MCF 10A (cell line): ENCODE measurements at regions not wholly inside any gene's neighbourhood (a gene's known extent, or its start where the extent isn't known, plus 50 kb on each side); places are given as distances from the start of the nearest gene placed in this dataset.
"Not testable (repeated sequence)": the region's sequence is repeated elsewhere in the genome, so short reads cannot be mapped to it uniquely, and the experiment has no call there.

Experiments
- BruUV-seq: library from RNA; stranded (reverse); fragments of 400-500 nt; replicated peaks from 2 replicates; lab custom pipeline; 2021; lab: Mats Ljungman, UMichigan
- CTCF ChIA-PET: fragments of 300-600 bp; sonication (Branson Sonifier 250); formaldehyde crosslinking; extraction: SDS; loops from one replicate; lab custom pipeline; 2021; ENCODE audit warnings: antibody characterized with exemption, inconsistent platforms; lab: Yijun Ruan, JAX
- POLR2A ChIA-PET: fragments of 300-600, 350-650 bp; sonication (Branson Sonifier 250); formaldehyde crosslinking; extraction: SDS; loops from one replicate; lab custom pipeline; 2020; ENCODE audit warnings: antibody characterized with exemption, inconsistent platforms; lab: Yijun Ruan, JAX
- DNase-seq: peaks from one replicate; pipeline ENCODE4 v3.0.0-alpha.2; 2018; ENCODE audit not compliant: unreplicated experiment
- H3K27ac Mint-ChIP-seq: one replicate; pipeline ENCODE4 v1.8.0; 2022; ENCODE audit warnings: mild to moderate bottlenecking, low read depth, mixed read lengths; ENCODE audit not compliant: unreplicated experiment
- H3K27me3 Mint-ChIP-seq: one replicate; pipeline ENCODE4 v1.8.0; 2022; ENCODE audit warnings: mixed read lengths; ENCODE audit not compliant: insufficient read depth, unreplicated experiment
- H3K36me3 Mint-ChIP-seq: one replicate; pipeline ENCODE4 v1.8.0; 2022; ENCODE audit warnings: mild to moderate bottlenecking, moderate library complexity, mixed read lengths; ENCODE audit not compliant: insufficient read depth, unreplicated experiment
- H3K4me1 Mint-ChIP-seq: one replicate; pipeline ENCODE4 v1.8.0; 2022; ENCODE audit warnings: mixed read lengths; ENCODE audit not compliant: insufficient read depth, unreplicated experiment
- H3K4me3 Mint-ChIP-seq: one replicate; pipeline ENCODE4 v1.8.0; 2022; ENCODE audit warnings: mild to moderate bottlenecking, moderate library complexity, mixed read lengths; ENCODE audit not compliant: unreplicated experiment
- H3K9me3 Mint-ChIP-seq: one replicate; pipeline ENCODE4 v1.8.0; 2022; ENCODE audit warnings: mixed read lengths; ENCODE audit not compliant: unreplicated experiment
- intact Hi-C: fragments of 100-400 bp; cut with micrococcal nuclease; formaldehyde crosslinking; loops from 2 replicates; pipeline ENCODE4 v1.14.1; 2022
- TF ChIP-seq, protein P1 (sequence below): fragments of 200-600 bp; IDR thresholded peaks from one replicate; pipeline ENCODE4 v1.8.0; 2022; ENCODE audit warnings: antibody characterized with exemption, mild to moderate bottlenecking; ENCODE audit not compliant: unreplicated experiment

DNA sequence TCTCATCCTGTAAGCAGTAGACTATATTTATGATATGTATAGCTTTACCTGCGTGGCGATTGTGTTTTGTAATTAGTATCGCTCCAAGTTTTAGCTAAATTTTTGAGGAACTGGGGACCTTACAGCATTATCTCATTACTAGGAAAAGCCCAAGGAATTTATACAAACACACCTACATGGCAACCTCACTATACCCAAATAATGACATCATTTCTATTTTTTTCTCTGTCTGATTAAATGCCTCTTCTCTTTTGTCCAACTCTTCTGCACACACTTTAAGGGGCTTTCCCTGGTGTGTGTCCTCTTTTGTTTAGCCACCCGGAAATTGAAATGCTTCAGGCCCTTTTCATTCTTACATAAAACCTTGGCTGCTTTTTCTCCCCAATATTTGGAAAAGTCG is 82.9 kb upstream of the EXOC2 start:
- no peak for DNase-seq
- BruUV-seq: no TSS peak
- TF ChIP-seq, protein P1, sequence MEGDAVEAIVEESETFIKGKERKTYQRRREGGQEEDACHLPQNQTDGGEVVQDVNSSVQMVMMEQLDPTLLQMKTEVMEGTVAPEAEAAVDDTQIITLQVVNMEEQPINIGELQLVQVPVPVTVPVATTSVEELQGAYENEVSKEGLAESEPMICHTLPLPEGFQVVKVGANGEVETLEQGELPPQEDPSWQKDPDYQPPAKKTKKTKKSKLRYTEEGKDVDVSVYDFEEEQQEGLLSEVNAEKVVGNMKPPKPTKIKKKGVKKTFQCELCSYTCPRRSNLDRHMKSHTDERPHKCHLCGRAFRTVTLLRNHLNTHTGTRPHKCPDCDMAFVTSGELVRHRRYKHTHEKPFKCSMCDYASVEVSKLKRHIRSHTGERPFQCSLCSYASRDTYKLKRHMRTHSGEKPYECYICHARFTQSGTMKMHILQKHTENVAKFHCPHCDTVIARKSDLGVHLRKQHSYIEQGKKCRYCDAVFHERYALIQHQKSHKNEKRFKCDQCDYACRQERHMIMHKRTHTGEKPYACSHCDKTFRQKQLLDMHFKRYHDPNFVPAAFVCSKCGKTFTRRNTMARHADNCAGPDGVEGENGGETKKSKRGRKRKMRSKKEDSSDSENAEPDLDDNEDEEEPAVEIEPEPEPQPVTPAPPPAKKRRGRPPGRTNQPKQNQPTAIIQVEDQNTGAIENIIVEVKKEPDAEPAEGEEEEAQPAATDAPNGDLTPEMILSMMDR: no peak
- Mint-ChIP-seq H3K27me3 (peaks cover 39% of the 10 kb centered on the region), H3K27ac (no peak overlapping the region), H3K4me1 (no peaks in the 10 kb centered on the region), H3K9me3 (no peaks in the 10 kb centered on the region), H3K4me3 (no peak overlapping the region), H3K36me3 (no peaks in the 10 kb centered on the region)
- intact Hi-C loops: no loop called here
- POLR2A ChIA-PET: no interaction called here
- CTCF ChIA-PET: interaction anchor here (0.7 kb wide), 1 partner anchor 26 kb away, joined by 4 read pairs; no protein-coding TSS in a partner anchor

DNA sequence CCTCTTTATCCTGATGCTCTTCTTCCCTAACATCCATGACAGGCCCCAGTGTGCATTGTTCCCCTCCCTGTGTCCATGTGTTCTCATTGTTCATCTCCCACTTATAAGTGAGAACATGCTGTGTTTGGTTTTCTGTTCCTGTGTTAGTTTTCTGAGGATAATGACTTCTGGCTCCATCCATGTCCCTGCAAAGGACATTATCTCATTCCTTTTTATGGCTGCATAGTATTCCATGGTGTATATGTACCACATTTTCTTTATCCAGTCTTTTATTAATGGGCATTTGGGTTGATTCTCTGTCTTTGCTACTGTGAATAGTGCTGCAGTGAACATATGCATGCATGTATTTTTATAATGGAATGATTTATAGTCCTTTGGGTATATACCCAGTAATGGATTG is 78.7 kb upstream of the EXOC2 start:
- POLR2A ChIA-PET: interaction anchor here (1.0 kb wide), 1 partner anchor 10 kb away, joined by 4 read pairs; no protein-coding TSS in a partner anchor
- Mint-ChIP-seq H3K9me3 (peaks cover 18% of the 10 kb centered on the region), H3K27me3 (peaks cover 32% of the 10 kb centered on the region)
- DNase-seq, H3K4me1 Mint-ChIP-seq, BruUV-seq, intact Hi-C loops, H3K27ac Mint-ChIP-seq, H3K4me3 Mint-ChIP-seq, CTCF ChIA-PET, H3K36me3 Mint-ChIP-seq: not testable (repeated sequence)

DNA sequence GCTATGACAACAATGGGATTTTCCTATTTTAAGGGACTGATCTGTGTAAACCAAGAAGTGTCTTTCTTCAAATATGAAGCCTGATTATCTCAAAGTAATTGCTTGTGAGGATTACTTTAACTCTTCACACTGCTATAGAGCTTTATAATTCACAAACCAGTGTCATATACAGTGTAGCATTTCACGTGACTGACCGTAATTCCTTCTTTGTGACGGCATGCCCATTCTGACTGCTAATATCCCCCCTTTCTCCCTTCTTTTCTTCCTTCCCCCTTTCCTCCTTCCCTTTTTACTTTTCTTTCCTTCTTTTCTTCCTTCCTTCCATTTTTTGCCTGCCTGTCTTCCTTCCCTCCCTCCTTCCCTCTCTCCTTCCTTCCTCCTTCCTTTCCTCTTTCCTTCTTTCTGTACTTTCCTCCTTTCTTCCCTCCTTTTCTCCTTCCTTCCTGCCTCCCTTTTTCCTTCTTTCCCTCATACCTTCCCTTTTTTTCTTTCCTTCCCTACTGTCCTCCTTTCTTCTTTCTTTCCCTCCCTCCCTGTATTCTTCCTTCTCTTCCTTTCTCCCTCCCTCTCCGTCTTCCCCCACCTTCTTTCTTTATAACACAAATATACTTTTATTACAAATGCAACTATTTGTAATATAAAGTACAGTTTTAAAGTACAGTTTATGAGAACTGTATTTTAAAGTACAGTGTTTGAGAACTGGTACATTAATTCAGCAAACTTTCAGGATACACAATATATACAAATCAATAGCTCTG is 75.0 kb upstream of the EXOC2 start:
- Mint-ChIP-seq H3K9me3 (peaks cover 18% of the 10 kb centered on the region), H3K27me3 (peaks cover 45% of the 10 kb centered on the region), H3K36me3 (no peaks in the 10 kb centered on the region), H3K4me1 (no peaks in the 10 kb centered on the region), H3K4me3 (no peak overlapping the region), H3K27ac (no peak overlapping the region)
- CTCF ChIA-PET: interaction anchor here (0.7 kb wide), 1 partner anchor 46 kb away, joined by 3 read pairs; no protein-coding TSS in a partner anchor
- DNase-seq: no peak
- POLR2A ChIA-PET: no interaction called here
- TF ChIP-seq, protein P1: no peak
- intact Hi-C loops: no loop called here
- BruUV-seq: no TSS peak

DNA sequence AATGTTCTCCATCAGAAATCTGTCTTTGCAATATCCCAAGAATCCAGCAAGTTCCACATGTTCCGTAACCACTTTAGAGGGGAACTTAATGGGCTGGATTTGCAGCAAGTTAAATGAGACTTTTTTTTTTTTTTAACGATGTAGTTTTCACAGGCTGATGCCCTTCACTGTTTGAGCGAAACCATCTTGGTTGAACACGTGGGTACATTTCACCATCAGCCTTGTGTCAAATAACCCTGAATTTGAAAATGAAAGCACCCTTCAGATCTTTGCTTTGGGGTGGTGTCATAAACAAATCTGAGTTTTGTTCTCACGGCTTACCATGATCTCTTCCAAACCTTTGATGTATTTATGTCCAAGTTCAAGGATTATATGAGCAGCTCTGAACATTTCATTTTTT is 73.7 kb upstream of the EXOC2 start:
- Mint-ChIP-seq H3K36me3 (no peaks in the 10 kb centered on the region), H3K9me3 (peaks cover 18% of the 10 kb centered on the region), H3K27ac (no peak overlapping the region), H3K4me1 (no peaks in the 10 kb centered on the region), H3K27me3 (peaks cover 45% of the 10 kb centered on the region), H3K4me3 (no peak overlapping the region)
- intact Hi-C loops: no loop called here
- ChIA-PET CTCF (no interaction called here), POLR2A (interaction anchor here (0.6 kb wide), 1 partner anchor 63 kb away, joined by 3 read pairs; no protein-coding TSS in a partner anchor)
- no TSS peak for BruUV-seq
- TF ChIP-seq, protein P1: no peak
- no peak for DNase-seq
